ENCODE measurements at regions not wholly inside any gene's neighbourhood (a gene's known extent, or its start where the extent isn't known, plus 50 kb on each side); places are given as distances from the start of the nearest gene placed in this dataset.

DNA sequence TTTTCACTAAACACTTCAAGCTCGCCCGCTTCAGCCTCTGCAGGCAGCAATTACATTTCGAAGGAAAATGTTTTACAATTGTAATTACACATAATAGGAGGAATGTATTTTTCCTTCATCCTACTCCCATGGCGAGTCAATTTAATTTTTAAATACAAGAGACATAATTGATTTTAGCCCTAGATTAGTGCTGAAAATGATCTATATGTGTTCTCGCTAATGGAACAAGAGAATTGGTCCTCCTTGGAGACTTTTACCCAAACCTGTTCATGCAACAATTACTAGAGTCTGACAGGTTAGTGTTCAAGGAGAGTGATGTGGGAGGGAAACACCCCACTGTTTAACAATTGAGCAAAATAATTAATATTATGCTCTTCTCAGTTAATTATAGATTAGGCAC, 509.4 kb upstream of the SETBP1 start:
- DNase-seq = no peak

GRCh38 chr18:44175891-44176290, 504.8 kb upstream of the SETBP1 start:
- no peak for DNase-seq

- no peak for DNase-seq
Measured at GRCh38 chr18:44178476-44178875, 502.2 kb upstream of the SETBP1 start.

- no peak for DNase-seq
Measured at GRCh38 chr18:44179693-44180092, 501.0 kb upstream of the SETBP1 start.

- DNase-seq = no peak
Measured at GRCh38 chr18:44180683-44181082, 500.0 kb upstream of the SETBP1 start.

DNA sequence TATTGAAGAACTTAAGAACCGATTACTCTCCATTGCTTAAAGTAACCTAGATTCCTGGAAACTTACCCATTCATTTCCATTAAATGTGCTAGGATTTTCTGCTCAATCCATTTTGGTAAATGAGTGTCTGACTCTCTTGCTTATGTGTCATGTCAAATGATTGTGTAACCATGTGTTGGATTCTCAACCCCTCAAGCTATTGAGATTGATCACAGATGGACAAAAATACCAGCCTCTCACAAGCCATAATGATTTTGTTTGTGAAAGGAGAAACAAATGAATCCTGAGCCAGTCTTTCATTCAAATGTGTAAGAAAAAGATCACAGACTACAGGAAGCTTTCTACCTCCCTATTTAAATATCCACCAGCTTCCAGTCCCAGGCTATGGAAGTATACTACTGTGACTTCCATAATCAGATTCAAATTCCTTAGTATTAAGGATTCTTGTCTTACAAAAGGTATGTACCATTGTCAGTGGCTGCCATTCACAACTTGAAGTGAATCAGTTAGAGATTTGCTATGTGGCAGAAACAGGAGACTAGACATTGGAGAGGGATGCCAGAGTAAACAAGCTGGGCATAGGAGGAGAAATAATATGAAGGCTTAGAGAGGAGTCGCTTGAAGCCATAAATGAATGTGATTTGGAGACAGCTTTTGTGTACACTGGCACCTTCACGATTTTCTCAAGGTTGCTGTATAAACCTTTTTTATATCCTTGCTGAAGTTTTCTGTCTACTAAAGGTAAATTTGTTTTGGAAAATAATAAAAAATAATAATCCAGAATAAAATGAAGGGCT, 498.5 kb upstream of the SETBP1 start:
- DNase-seq = no peak

DNA sequence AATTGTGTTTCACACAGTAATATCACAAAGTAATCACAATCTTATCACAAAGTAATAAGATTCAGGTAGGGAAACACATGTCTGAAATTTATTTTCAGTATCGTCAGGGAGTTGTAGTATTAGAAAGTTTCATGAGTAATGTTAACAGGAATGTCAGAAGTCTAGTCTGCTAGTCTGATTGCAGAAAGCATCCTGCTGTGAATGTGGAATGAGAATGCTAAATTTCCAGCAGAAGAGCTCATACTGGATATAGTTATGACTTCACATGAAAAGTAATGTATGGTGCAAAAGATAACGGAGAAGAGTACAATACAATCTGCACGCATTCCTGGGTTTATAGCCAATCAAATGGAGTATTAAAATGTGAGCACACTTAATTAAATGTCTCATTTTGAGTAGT, 494.7 kb upstream of the SETBP1 start:
- DNase-seq = no peak

- no peak for DNase-seq
Measured at GRCh38 chr18:44187090-44187489, 493.6 kb upstream of the SETBP1 start.

DNA sequence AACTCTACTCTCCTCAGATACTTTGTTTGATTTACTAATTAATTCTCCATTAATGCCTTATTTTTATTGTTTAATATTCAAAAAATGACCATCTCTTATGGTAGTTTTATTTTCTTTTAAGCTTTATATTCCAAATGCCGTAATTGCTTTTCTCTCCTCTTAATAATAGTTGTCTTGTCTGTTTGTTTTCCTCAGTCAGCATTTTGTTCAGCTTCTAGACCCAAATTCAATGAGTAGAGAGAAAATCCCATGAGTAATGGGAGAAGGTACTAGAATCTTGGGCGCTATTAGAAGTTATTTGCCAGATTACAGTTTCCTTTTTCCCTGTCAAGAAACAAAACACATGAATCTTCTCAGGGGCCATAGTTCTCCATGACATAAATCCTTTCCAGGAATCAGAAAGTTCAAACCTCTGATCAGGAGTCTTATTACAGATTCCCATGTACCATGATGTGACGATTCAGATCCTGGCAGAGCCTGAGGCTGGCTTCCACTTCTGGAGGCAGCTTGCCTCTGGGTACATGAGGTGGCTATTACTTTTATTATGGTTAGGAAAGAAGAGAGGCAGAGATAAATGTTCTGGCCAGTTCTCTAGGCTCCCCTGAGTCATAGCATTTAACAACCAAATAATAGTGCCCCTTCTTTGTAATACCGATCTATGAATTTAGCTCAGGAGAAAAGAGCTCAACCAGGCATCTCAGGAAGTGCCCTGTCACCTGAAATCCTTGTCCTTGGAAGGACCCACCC, 485.1 kb upstream of the SETBP1 start:
- no peak for DNase-seq

DNA sequence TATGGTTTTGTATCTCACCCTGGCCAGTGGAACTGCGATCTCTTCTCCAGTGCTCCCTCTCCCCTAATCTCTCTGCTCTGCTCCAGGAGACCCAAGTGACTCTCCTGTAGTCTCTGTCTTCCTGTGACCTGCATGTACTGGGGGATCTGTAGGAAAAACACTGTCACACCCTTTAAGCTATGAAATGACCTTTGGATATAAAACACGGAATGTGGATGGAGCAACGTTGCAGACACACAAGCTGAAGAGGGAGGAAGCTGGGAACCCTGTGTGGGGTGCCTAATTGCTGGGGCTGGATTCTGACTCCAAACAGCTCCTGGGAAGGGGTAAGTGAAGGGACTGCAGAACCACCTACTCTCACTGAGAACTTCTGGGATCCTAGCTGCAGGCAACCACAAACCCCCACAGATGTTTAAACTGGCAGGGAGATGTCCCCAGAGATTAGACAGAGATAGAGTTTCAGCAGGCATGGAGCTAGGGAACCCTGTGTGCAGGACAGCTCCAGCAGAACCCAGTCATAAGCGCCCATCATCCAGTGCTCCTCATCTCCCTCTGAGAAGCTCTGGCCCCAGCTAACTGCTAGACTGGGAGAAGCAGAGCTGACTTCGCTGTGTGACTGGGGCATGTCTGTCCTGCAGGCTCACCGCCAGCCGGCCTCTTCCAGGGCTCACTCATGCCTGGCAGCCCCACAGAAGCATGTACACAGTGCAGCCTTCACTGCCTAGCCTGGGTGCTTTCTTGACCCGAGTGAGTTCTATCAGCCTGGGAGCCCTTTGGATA, 482.7 kb upstream of the SETBP1 start:
- no peak for DNase-seq

DNA sequence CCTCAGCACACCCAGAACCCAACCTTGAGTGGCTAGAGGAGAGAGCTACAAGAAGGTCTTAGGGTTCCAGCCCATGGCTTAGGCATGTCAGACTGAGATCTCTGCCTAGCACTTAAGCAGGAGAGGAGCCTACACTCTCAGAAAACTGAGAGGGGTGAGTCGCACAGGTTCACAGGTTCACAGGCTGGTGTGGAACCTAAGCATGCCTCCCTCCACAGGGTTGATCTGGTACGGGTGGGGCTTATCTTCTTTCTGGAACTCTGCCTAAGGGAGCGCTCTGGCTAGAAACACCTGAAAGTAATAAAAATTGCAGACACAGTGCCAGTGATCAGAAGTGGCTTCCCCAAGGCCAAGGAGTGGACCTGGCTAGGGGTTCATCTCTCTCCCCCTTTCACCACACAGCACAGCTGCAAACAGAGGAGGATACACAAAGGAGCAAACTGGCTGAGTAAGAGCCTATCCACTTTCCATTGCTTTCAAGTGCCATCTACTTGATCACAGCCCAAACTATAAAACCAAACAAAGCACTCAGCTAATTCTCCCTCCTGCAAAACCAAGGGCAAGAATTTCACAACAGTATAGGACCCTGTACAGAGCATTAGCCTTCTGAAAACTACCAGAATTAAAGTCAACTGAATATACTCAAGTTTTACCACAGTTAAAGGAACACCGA, 481.9 kb upstream of the SETBP1 start:
- DNase-seq = no peak

GRCh38 chr18:44213293-44213692, 467.4 kb upstream of the SETBP1 start:
- DNase-seq = no peak

GRCh38 chr18:44214396-44214795, 466.3 kb upstream of the SETBP1 start:
- DNase-seq = no peak

- DNase-seq = no peak
Measured at GRCh38 chr18:44216169-44216568, 464.5 kb upstream of the SETBP1 start.

DNA sequence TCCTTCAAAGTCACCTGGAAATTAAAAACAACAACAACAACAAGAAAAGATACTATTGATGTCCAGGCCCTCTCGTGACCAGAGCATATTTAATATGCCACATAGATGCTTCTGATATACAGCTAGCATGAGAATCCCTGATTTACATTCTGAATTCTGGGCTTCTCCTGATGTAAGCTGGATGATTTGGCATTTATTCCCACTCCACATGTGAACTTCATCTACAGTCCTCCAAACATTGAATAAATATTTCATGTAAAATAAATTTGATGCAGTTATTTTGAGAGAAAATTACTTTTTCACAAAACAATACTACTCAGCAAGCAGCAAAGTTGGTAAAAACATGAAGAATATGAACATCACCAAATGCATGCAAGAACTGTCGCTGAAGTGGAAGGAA, 453.2 kb upstream of the SETBP1 start:
- DNase-seq = no peak

- DNase-seq = peak; percentile 88
Measured at GRCh38 chr18:44229693-44230108, 451.0 kb upstream of the SETBP1 start.

DNA sequence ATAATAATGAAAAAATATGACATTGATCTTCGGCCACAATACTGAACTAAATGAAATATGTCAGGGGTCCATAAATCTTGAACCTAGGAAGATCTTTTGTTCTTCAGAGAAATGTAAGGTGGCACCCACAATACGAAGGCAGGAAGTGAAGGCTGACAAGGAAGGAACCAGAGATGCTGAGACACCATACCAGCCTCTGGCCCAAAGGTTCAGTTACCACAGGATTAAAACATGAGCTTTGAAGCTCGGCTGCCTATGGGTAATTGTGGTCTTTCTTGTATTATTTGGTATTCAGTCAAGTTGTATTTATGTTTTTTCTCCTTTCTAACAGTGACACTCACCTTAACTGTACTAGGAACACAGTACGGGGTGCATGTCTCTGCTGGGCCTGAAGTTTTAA, 448.8 kb upstream of the SETBP1 start:
- DNase-seq = no peak

DNA sequence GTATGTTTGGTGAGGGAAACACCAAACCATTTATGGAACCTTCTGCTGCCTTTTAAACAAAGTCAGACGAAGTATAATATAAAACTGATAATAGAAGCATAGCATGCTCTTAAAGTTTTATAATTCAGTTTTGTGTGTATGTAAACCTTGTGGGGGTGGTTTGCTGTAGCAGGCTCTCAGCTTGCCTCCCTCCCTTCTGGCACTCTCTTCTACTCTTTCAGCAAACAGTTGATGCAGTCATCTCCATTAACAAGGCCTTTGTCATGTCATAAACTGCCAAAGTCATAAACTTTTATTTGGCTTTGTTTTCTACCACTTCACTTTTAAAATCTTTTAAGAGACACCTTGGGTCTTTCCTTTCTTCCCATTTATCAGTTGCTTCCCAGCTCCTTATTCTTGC, 448.2 kb upstream of the SETBP1 start:
- no peak for DNase-seq

GRCh38 chr18:44238454-44238853, 442.2 kb upstream of the SETBP1 start:
- no peak for DNase-seq

- DNase-seq = no peak
Measured at GRCh38 chr18:44238911-44239310, 441.8 kb upstream of the SETBP1 start.

GRCh38 chr18:44241020-44241419, 439.7 kb upstream of the SETBP1 start:
- DNase-seq = no peak

- DNase-seq = no peak
Measured at GRCh38 chr18:44245019-44245418, 435.7 kb upstream of the SETBP1 start.

DNA sequence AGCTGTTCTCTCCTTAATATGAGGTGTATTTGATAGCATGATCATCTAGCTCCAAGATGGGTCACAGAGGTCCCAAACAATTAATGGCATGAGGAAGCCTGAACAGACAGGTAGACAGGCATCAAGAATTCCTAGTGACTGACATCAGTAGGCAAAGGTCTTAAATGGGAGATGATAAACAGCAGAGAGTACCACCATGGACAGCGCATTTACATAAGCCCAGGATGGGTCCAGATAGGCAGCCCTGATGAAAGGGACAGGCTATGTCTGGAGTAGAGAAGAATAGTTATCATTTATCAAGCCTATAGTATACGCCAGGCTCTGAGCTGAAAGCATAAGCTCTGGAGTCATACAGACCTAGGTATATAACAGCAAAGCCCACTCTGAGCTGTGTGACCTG, 434.7 kb upstream of the SETBP1 start:
- no peak for DNase-seq

Measured in femur (tissue), 1 donor.